Ovary (tissue), 7 donors: ENCODE measurements at regions not wholly inside any gene's neighbourhood (a gene's known extent, or its start where the extent isn't known, plus 50 kb on each side); places are given as distances from the start of the nearest gene placed in this dataset.

Experiments
- DNase-seq, 5 donors: peaks; one replicate each; pipeline ENCODE4 v3.0.0-alpha.2; 2019 to 2020
- H3K27ac ChIP-seq, 2 donors: fragments of 200-600 bp; one replicate each; pipeline versions ENCODE4 v1.5.1 to v1.8.0; 2019 to 2022
- H3K27me3 ChIP-seq: fragments of 200-600 bp; one replicate; pipeline ENCODE4 v1.8.0; 2022
- H3K36me3 ChIP-seq: fragments of 200-600 bp; sonication (generic); one replicate; pipeline ENCODE4 v1.5.1; 2019
- H3K4me1 ChIP-seq: one replicate; pipeline ENCODE4 v1.8.1; 2013; ENCODE audit warnings: mild to moderate bottlenecking, moderate library complexity; ENCODE audit not compliant: insufficient read depth
- H3K4me3 ChIP-seq: fragments of 200-600 bp; sonication (generic); one replicate; pipeline ENCODE4 v1.5.1; 2017
- H3K9me3 ChIP-seq, 2 donors: fragments of 200-600 bp in 1 of 2; sonication (generic) in 1 of 2; one replicate each; pipeline versions ENCODE4 v1.5.1 to v1.8.1; 2013 to 2019; ENCODE audit warnings: mild to moderate bottlenecking in 1 of 2, moderate library complexity in 1 of 2
- EP300 ChIP-seq: sonication (generic); formaldehyde crosslinking; IDR thresholded peaks from one replicate; pipeline ENCODE4 v1.6.1; 2017; ENCODE audit warnings: antibody characterized with exemption
- POLR2A ChIP-seq: fragments of 450-650 bp; IDR thresholded peaks from one replicate; pipeline ENCODE4 v1.6.1; 2017; ENCODE audit warnings: antibody characterized with exemption, mild to moderate bottlenecking, moderate library complexity
- WGBS, 3 donors: extraction: QIAGEN DNeasy Blood & Tissue Kit in 1 of 3; methylation state at CpG; one replicate each; pipeline versions ENCODE4 v1.1.5 to v1.1.7; 2013 to 2017; 5-methylcytosine and 5-hydroxymethylcytosine counted together
- intact Hi-C, 4 donors: fragments of 100-400 bp; cut with DNase I; formaldehyde crosslinking; loops; one replicate each; pipeline versions ENCODE4 v1.11.0 to v1.15.1; 2022 to 2023
- TF ChIP-seq, protein P1 (sequence below), 3 donors: fragments of 450-650 bp in 2 of 3; fragments of 200-600 bp in 1 of 3; IDR thresholded peaks; one replicate each; pipeline versions ENCODE4 v1.5.1 to v1.8.0; 2016 to 2022; ENCODE audit warnings: antibody characterized with exemption in 3 of 3, mild to moderate bottlenecking in 1 of 3
- donor health status: DM: no; HTN: no; CAD: no; lungs with moderate emphysema.
- donor health status: DM: no; HTN: no; CAD: no.
- donor health status: Bipolar disorder and iron deficiency.
- donor health status: DM: no; HTN: no; CAD: no.
- donor health status: DM: yes; HTN: yes; CAD: no.

DNA sequence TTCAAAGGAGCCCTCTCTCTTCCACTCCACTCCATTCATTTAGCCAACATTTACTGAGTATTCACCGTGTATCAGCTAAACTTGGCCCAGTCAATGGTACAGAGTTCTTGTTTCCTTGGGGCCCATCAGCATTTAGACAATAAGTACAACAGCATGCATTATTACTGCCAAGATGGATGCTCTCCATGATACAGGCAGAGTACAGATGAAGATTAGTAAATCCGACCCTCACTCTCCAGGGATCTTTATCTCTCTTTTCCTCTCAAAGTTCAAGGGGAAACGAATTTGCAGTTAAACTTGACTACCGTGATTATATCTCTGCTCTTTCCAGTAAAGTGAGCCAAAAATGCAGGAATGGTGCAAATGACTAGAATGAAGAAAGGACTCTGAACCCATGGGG, 184.6 kb upstream of the DUSP10 start:
- no peak for DNase-seq
- WGBS, 3 donors: 61 to 62% (median 61%) methylated on average over 4 of the region's 4 CpGs
- no peaks in the 10 kb centered on the region for H3K4me1 ChIP-seq
- H3K4me3 ChIP-seq: no peak overlapping the region
- no peak for TF ChIP-seq EP300
- TF ChIP-seq POLR2A: no peak
- TF ChIP-seq, protein P1, sequence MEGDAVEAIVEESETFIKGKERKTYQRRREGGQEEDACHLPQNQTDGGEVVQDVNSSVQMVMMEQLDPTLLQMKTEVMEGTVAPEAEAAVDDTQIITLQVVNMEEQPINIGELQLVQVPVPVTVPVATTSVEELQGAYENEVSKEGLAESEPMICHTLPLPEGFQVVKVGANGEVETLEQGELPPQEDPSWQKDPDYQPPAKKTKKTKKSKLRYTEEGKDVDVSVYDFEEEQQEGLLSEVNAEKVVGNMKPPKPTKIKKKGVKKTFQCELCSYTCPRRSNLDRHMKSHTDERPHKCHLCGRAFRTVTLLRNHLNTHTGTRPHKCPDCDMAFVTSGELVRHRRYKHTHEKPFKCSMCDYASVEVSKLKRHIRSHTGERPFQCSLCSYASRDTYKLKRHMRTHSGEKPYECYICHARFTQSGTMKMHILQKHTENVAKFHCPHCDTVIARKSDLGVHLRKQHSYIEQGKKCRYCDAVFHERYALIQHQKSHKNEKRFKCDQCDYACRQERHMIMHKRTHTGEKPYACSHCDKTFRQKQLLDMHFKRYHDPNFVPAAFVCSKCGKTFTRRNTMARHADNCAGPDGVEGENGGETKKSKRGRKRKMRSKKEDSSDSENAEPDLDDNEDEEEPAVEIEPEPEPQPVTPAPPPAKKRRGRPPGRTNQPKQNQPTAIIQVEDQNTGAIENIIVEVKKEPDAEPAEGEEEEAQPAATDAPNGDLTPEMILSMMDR (IDR thresholded peaks at IDR 0.05): no peak
- H3K27me3 ChIP-seq: no peaks in the 10 kb centered on the region
- H3K36me3 ChIP-seq: no peaks in the 10 kb centered on the region
- H3K9me3 ChIP-seq: no peaks in the 10 kb centered on the region
- intact Hi-C loops: no loop called here
- no peak overlapping the region for H3K27ac ChIP-seq

GRCh38 chr1:221925947-221926346, 184.1 kb upstream of the DUSP10 start:
- TF ChIP-seq, protein P1 (IDR thresholded peaks at IDR 0.05): no peak
- TF ChIP-seq EP300 (no peak), POLR2A (no peak)
- Histone ChIP-seq H3K4me3 (no peak overlapping the region), H3K9me3 (no peaks in the 10 kb centered on the region), H3K27me3 (no peaks in the 10 kb centered on the region), H3K36me3 (no peaks in the 10 kb centered on the region), H3K27ac (no peak overlapping the region), H3K4me1 (no peaks in the 10 kb centered on the region)
- 70 to 79% (median 71%) methylated on average over 1 of the region's 1 CpG for WGBS, 3 donors
- DNase-seq: no peak
- intact Hi-C loops: no loop called here

GRCh38 chr1:221923929-221924598, 182.2 kb upstream of the DUSP10 start:
- no peaks in the 10 kb centered on the region for H3K4me1 ChIP-seq
- TF ChIP-seq POLR2A (no peak), EP300 (no peak)
- TF ChIP-seq, protein P1 (IDR thresholded peaks at IDR 0.05): no peak
- WGBS, 3 donors: 60 to 70% (median 62%) methylated on average over 8 of the region's 8 CpGs
- intact Hi-C loops: no loop called here
- H3K27ac ChIP-seq: no peak overlapping the region
- H3K4me3 ChIP-seq: no peak overlapping the region
- no peak for DNase-seq
- no peaks in the 10 kb centered on the region for H3K27me3 ChIP-seq
- no peaks in the 10 kb centered on the region for H3K36me3 ChIP-seq
- no peaks in the 10 kb centered on the region for H3K9me3 ChIP-seq

DNA sequence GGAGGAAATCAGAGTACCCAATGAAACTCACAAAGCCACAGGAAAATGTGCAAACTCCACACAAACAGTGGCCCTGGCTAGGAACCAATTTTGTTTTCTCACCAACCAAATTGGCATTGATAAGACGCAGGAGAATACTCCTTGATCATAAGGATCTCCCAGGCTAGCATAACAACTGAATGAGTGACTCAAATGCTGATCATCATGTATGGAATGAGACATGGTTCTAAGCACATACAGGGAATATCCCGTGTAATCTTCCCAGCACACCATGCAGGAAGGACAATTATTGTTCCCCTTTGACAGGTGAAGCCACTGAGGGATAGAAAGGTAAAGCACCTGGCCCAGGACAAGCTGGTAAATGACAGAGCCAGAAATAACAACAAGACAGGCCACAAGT, 180.0 kb upstream of the DUSP10 start:
- intact Hi-C loops: no loop called here
- WGBS, 3 donors: 80 to 90% (median 83%) methylated on average over 2 of the region's 2 CpGs
- Histone ChIP-seq H3K9me3 (no peaks in the 10 kb centered on the region), H3K27me3 (no peaks in the 10 kb centered on the region), H3K36me3 (no peaks in the 10 kb centered on the region), H3K4me3 (no peak overlapping the region), H3K27ac (no peak overlapping the region), H3K4me1 (no peaks in the 10 kb centered on the region)
- no peak for DNase-seq
- no peak for TF ChIP-seq EP300
- TF ChIP-seq, protein P1 (IDR thresholded peaks at IDR 0.05): no peak
- no peak for TF ChIP-seq POLR2A
